HG02642 (cell line): ENCODE measurements at regions not wholly inside any gene's neighbourhood (a gene's known extent, or its start where the extent isn't known, plus 50 kb on each side); places are given as distances from the start of the nearest gene placed in this dataset.
"Not testable (repeated sequence)": the region's sequence is repeated elsewhere in the genome, so short reads cannot be mapped to it uniquely, and the experiment has no call there.

Source experiments
- ATAC-seq: cut with Tn5 transposase; IDR thresholded peaks from one replicate; pipeline ENCODE4 v1.9.1; 2021; ENCODE audit warnings: mild to moderate bottlenecking; ENCODE audit not compliant: unreplicated experiment, poor library complexity

GRCh38 chr6:60681806-60682205 lies 1604.2 kb downstream of the KHDRBS2 start:
- ATAC-seq: no peak

GRCh38 chr6:60679175-60679574 lies 1606.8 kb downstream of the KHDRBS2 start:
- no peak for ATAC-seq

GRCh38 chr6:60671369-60671768 lies 1614.7 kb downstream of the KHDRBS2 start:
- no peak for ATAC-seq

GRCh38 chr6:60670036-60670435 lies 1616.0 kb downstream of the KHDRBS2 start:
- no peak for ATAC-seq

- ATAC-seq: no peak
These were observed 1617.6 kb downstream of the KHDRBS2 start for GRCh38 chr6:60668428-60668827.

- not testable (repeated sequence) for ATAC-seq
These were observed 1622.8 kb downstream of the KHDRBS2 start for GRCh38 chr6:60663199-60663598.

GRCh38 chr6:60643870-60644269 lies 1642.2 kb downstream of the KHDRBS2 start:
- ATAC-seq: no peak

GRCh38 chr6:60639185-60639584 lies 1646.8 kb downstream of the KHDRBS2 start:
- not testable (repeated sequence) for ATAC-seq
